Esophagus squamous epithelium (tissue), 5 donors: ENCODE measurements at regions not wholly inside any gene's neighbourhood (a gene's known extent, or its start where the extent isn't known, plus 50 kb on each side); places are given as distances from the start of the nearest gene placed in this dataset.

ENCODE experiments used
- DNase-seq: peaks from one replicate; lab custom pipeline; 2025; lab: John Stamatoyannopoulos, UW
- H3K27ac ChIP-seq, 4 donors: fragments of 200-600 bp; sonication (generic); one replicate each; pipeline ENCODE4 v1.5.1; 2016 to 2019; ENCODE audit warnings: mild to moderate bottlenecking in 1 of 4
- H3K27me3 ChIP-seq, 4 donors: fragments of 200-600 bp; sonication (generic); 1 replicate in 3 of 4; 2 replicates in 1 of 4; pipeline versions ENCODE4 v1.5.1 to v1.6.0; 2017 to 2021; ENCODE audit warnings: antibody characterized with exemption in 1 of 4
- H3K36me3 ChIP-seq, 3 donors: fragments of 200-600 bp; sonication (generic); one replicate each; pipeline ENCODE4 v1.5.1; 2016 to 2019
- H3K4me1 ChIP-seq, 3 donors: fragments of 200-600 bp; sonication (generic); one replicate each; pipeline ENCODE4 v1.5.1; 2017 to 2019
- H3K4me3 ChIP-seq, 4 donors: fragments of 200-600 bp; sonication (generic); 1 replicate in 3 of 4; 2 replicates in 1 of 4; pipeline ENCODE4 v1.5.1; 2016 to 2019; ENCODE audit warnings: mild to moderate bottlenecking in 2 of 4, moderate library complexity in 1 of 4
- H3K9me3 ChIP-seq, 3 donors: fragments of 200-600 bp; sonication (generic); one replicate each; pipeline ENCODE4 v1.5.1; 2016 to 2019
- POLR2A ChIP-seq, 4 donors: fragments of 450-650 bp; IDR thresholded peaks; one replicate each; pipeline ENCODE4 v1.6.1; 2017; ENCODE audit warnings: antibody characterized with exemption in 4 of 4, mild to moderate bottlenecking in 4 of 4, moderate library complexity in 3 of 4
- WGBS, 2 donors: methylation state at CpG; one replicate each; pipeline ENCODE4 v1.1.5; 2018; 5-methylcytosine and 5-hydroxymethylcytosine counted together
- intact Hi-C: fragments of 100-400 bp; cut with DNase I; formaldehyde crosslinking; loops from one replicate; pipeline ENCODE4 v1.15.0; 2022
- TF ChIP-seq, protein P1 (sequence below), 6 experiments: fragments of 450-650 bp in 4 of 6; fragments of 200-600 bp in 2 of 6; sonication (generic) in 2 of 6; IDR thresholded peaks; one replicate each; pipeline ENCODE4 v1.5.1; 2016 to 2019; ENCODE audit warnings: antibody characterized with exemption in 6 of 6, mild to moderate bottlenecking in 4 of 6, moderate library complexity in 4 of 6
- donor health status: DM: yes; HTN: yes; CAD: no.

DNA sequence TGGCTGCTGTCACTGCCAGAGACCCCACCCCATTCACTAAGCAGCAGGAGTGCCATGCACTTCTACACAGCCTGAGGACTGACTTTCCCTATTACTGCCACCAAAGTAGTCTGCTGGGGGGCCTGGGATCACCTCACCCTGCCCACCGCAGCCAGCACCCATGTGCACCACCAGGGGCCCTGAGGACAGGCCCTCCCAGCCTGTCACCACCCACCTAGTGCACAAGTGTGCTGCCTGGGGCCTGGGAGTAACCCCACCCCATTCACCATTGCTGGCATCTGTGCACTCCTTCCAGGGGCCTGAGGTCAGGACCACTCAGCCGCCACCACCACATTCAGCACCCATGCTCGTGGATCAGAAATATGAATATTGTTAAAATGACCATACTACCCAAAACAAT is 247.8 kb upstream of the NCKAP5 start:
- no peaks in the 10 kb centered on the region for H3K4me1 ChIP-seq

DNA sequence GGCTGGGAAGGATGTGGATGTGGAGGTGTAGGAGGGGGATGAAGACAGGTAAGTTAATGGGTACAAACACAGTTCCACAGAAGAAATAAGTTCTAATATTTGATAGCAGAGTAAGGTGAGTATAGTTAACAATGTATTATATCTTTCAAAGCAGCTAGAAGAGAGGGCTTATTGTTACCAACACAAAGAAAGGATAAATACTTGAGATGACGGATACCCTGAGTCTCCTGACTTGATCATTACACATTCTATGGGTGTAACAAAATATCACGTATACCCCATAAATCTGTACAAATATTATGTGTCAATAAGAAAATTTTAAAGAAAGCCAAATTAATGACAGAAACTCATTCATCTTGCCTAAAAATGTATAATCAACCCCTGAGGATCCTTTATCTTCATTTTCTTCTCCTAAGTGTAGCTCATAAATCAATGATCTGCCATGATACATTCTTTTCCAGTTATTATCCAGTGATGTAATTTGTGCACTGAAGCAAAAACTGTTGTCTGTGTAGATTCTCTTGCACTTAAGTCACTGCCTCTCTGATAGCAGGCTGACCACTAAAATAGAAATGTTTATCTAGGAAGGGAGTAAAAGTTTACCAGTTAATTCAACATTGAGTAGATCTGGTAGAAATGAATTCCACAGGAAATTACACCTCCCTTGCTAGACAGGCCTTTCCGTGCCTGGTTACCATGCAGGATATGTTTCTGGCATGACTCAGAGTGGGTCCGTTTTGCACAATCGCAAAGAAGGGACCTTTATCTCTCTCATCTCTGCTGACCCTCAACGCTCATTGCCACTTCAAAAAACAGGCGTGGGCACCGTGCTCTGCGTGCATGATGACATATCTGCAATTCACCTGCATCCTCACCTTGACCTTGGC is 249.7 kb upstream of the NCKAP5 start:
- DNase-seq = no peak
- H3K4me3 ChIP-seq = no peak overlapping the region
- WGBS, 2 donors = 35 to 42% methylated on average over 6 to 9 of the region's 9 CpGs
- H3K27me3 ChIP-seq = no peaks in the 10 kb centered on the region
- intact Hi-C loops = no loop called here
- no peak overlapping the region for H3K27ac ChIP-seq
- no peaks in the 10 kb centered on the region for H3K9me3 ChIP-seq
- no peaks in the 10 kb centered on the region for H3K36me3 ChIP-seq
- H3K4me1 ChIP-seq = no peaks in the 10 kb centered on the region
- no peak for TF ChIP-seq POLR2A (IDR thresholded peaks at IDR 0.05)
- TF ChIP-seq, protein P1, sequence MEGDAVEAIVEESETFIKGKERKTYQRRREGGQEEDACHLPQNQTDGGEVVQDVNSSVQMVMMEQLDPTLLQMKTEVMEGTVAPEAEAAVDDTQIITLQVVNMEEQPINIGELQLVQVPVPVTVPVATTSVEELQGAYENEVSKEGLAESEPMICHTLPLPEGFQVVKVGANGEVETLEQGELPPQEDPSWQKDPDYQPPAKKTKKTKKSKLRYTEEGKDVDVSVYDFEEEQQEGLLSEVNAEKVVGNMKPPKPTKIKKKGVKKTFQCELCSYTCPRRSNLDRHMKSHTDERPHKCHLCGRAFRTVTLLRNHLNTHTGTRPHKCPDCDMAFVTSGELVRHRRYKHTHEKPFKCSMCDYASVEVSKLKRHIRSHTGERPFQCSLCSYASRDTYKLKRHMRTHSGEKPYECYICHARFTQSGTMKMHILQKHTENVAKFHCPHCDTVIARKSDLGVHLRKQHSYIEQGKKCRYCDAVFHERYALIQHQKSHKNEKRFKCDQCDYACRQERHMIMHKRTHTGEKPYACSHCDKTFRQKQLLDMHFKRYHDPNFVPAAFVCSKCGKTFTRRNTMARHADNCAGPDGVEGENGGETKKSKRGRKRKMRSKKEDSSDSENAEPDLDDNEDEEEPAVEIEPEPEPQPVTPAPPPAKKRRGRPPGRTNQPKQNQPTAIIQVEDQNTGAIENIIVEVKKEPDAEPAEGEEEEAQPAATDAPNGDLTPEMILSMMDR (IDR thresholded peaks at IDR 0.05) = no peak

More for the DNA sequence above, 247.8 kb upstream of the NCKAP5 start:
- Histone ChIP-seq H3K9me3 (no peaks in the 10 kb centered on the region), H3K27ac (no peak overlapping the region), H3K4me3 (no peak overlapping the region), H3K27me3 (no peaks in the 10 kb centered on the region), H3K36me3 (no peaks in the 10 kb centered on the region)
- WGBS, 2 donors = 66 to 78% methylated on average over 2 to 3 of the region's 3 CpGs
- intact Hi-C loops = no loop called here
- no peak for DNase-seq
- TF ChIP-seq, protein P1 (IDR thresholded peaks at IDR 0.05) = no peak
- TF ChIP-seq POLR2A (IDR thresholded peaks at IDR 0.05) = no peak

- intact Hi-C loops = no loop called here
- DNase-seq = no peak
- 55 to 58% methylated on average over 3 of the region's 3 CpGs for WGBS, 2 donors
- Histone ChIP-seq H3K27ac (no peak overlapping the region), H3K4me1 (no peaks in the 10 kb centered on the region), H3K9me3 (no peaks in the 10 kb centered on the region), H3K36me3 (no peaks in the 10 kb centered on the region), H3K27me3 (no peaks in the 10 kb centered on the region), H3K4me3 (no peak overlapping the region)
- TF ChIP-seq, protein P1 (IDR thresholded peaks at IDR 0.05) = no peak
- no peak for TF ChIP-seq POLR2A (IDR thresholded peaks at IDR 0.05)
Measured at GRCh38 chr2:133818661-133819060, 250.4 kb upstream of the NCKAP5 start.

DNA sequence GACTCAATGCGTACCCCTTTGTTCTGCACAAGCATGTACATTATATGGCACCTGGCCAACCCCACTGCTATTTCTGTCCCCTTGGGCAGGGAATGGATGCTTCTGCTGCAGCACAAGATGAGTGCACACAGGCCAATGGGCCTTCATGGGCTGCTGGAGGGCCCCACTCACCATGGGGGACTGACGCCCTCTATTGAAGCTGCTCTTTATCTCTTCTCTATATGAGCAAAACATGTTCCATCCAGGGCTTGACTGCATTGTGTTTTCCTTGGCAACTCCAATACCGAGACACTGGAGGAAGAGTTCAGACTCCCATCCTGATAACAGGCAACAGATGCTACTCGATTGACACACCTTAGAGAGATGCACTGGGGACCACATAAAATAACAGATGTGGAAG is 251.6 kb upstream of the NCKAP5 start:
- Histone ChIP-seq H3K36me3 (no peaks in the 10 kb centered on the region), H3K4me1 (no peaks in the 10 kb centered on the region), H3K4me3 (no peak overlapping the region), H3K27me3 (no peaks in the 10 kb centered on the region), H3K9me3 (no peaks in the 10 kb centered on the region), H3K27ac (no peak overlapping the region)
- intact Hi-C loops = no loop called here
- no peak for TF ChIP-seq POLR2A (IDR thresholded peaks at IDR 0.05)
- TF ChIP-seq, protein P1 (IDR thresholded peaks at IDR 0.05) = no peak
- no peak for DNase-seq
- 90 to 91% methylated on average over 4 of the region's 4 CpGs for WGBS, 2 donors

GRCh38 chr2:133821107-133821760 is 253.0 kb upstream of the NCKAP5 start:
- intact Hi-C loops = no loop called here

More at GRCh38 chr2:133821107-133821760, 253.0 kb upstream of the NCKAP5 start:
- H3K36me3 ChIP-seq = no peaks in the 10 kb centered on the region
- TF ChIP-seq POLR2A (IDR thresholded peaks at IDR 0.05) = no peak
- TF ChIP-seq, protein P1 (IDR thresholded peaks at IDR 0.05) = no peak
- no peaks in the 10 kb centered on the region for H3K4me1 ChIP-seq
- WGBS, 2 donors = 54 to 70% methylated on average over 2 to 3 of the region's 3 CpGs
- H3K27ac ChIP-seq = no peak overlapping the region
- no peak overlapping the region for H3K4me3 ChIP-seq
- H3K27me3 ChIP-seq = no peaks in the 10 kb centered on the region
- DNase-seq = no peak
- no peaks in the 10 kb centered on the region for H3K9me3 ChIP-seq
